ENCODE measurements at regions not wholly inside any gene's neighbourhood (a gene's known extent, or its start where the extent isn't known, plus 50 kb on each side); places are given as distances from the start of the nearest gene placed in this dataset.
A peak's percentile ranks its signal among the peaks of the same experiment; 100 is the strongest.

GRCh38 chr12:32946504-32947131, 50.0 kb upstream of the PKP2 start (continued):
- TF ChIP-seq ZNF274 (IDR thresholded peaks at IDR 0.05; ENCODE audit: borderline replicate concordance, low read depth, low read length), result no peak
- peak; percentile 95 for TF ChIP-seq MEF2D (tag; conservative IDR thresholded peaks at IDR 0.05; ENCODE audit: low read depth)
- no peak for TF ChIP-seq ARID1B (IDR thresholded peaks at IDR 0.05)
- TF ChIP-seq MAFK (IDR thresholded peaks at IDR 0.05; ENCODE audit: low read length), result no peak
- TF ChIP-seq CXXC5 (CRISPR knock-in tag; IDR thresholded peaks at IDR 0.05), result peak; percentile 81
- TF ChIP-seq PTTG1 (tag; IDR thresholded peaks at IDR 0.05; ENCODE audit: low read depth), result peak; percentile 98
- TF ChIP-seq SAFB2 (IDR thresholded peaks at IDR 0.05; ENCODE audit: borderline replicate concordance, low read depth, low read length, severe bottlenecking), result no peak
- TF ChIP-seq DMBX1 (CRISPR knock-in tag; IDR thresholded peaks at IDR 0.05; ENCODE audit: borderline replicate concordance), result peak; percentile 99
- TF ChIP-seq ZFX (CRISPR knock-in tag; IDR thresholded peaks at IDR 0.05), result no peak
- peak; percentile 91 for TF ChIP-seq PATZ1 (CRISPR knock-in tag; IDR thresholded peaks at IDR 0.05; ENCODE audit: borderline replicate concordance)
- peak; percentile 75; the same call in 1 of the 2 replicates for TF ChIP-seq ID3 (CRISPR knock-in tag; IDR thresholded peaks at IDR 0.05)
- TF ChIP-seq ID3 (tag; IDR thresholded peaks at IDR 0.05), result peak; percentile 100
- TF ChIP-seq THRB (CRISPR knock-in tag; conservative IDR thresholded peaks at IDR 0.05), result peak; percentile 98
- no peak for TF ChIP-seq C11orf30 (IDR thresholded peaks at IDR 0.05; ENCODE audit: low read depth)
- peak; percentile 96 for TF ChIP-seq MECOM (CRISPR knock-in tag; IDR thresholded peaks at IDR 0.05)
- peak; percentile 96 for TF ChIP-seq ZBTB9 (CRISPR knock-in tag; IDR thresholded peaks at IDR 0.05)
- TF ChIP-seq ZNF239 (CRISPR knock-in tag; IDR thresholded peaks at IDR 0.05), result peak; percentile 94
- no peak for TF ChIP-seq ZNF316 (IDR thresholded peaks at IDR 0.05)
- no peak for TF ChIP-seq ELK1 (CRISPR knock-in tag; IDR thresholded peaks at IDR 0.05)
- no peak for TF ChIP-seq ZNF444 (CRISPR knock-in tag; IDR thresholded peaks at IDR 0.05)
- peak; percentile 99 for TF ChIP-seq ZNF584 (CRISPR knock-in tag; IDR thresholded peaks at IDR 0.05; ENCODE audit: low read depth)
- TF ChIP-seq SRF (CRISPR knock-in tag; IDR thresholded peaks at IDR 0.05), result peak; percentile 69 to 96
- TF ChIP-seq ZNF77 (CRISPR knock-in tag; IDR thresholded peaks at IDR 0.05), result no peak
- peak; percentile 97 for TF ChIP-seq PYGO2 (tag; IDR thresholded peaks at IDR 0.05)

Measured in K562 (cell line).